Peyer's patch (tissue), 4 donors: ENCODE measurements at regions not wholly inside any gene's neighbourhood (a gene's known extent, or its start where the extent isn't known, plus 50 kb on each side); places are given as distances from the start of the nearest gene placed in this dataset.

Experiments
- DNase-seq, 3 donors: peaks; one replicate each; pipeline ENCODE4 v3.0.0-alpha.2; 2017 to 2019
- H3K27ac ChIP-seq, 4 donors: fragments of 200-600 bp; sonication (generic); one replicate each; pipeline ENCODE4 v1.5.1; 2016 to 2019
- H3K27me3 ChIP-seq, 2 donors: fragments of 200-600 bp; sonication (generic); one replicate each; pipeline ENCODE4 v1.5.1; 2019
- H3K36me3 ChIP-seq, 3 donors: fragments of 200-600 bp; sonication (generic); one replicate each; pipeline ENCODE4 v1.5.1; 2016 to 2019
- H3K4me1 ChIP-seq, 4 donors: fragments of 200-600 bp; sonication (generic); one replicate each; pipeline ENCODE4 v1.5.1; 2016 to 2019
- H3K4me3 ChIP-seq, 4 donors: fragments of 200-600 bp; sonication (generic); 1 replicate in 3 of 4; 2 replicates in 1 of 4; pipeline ENCODE4 v1.5.1; 2016 to 2019; ENCODE audit warnings: mild to moderate bottlenecking in 1 of 4
- H3K9me3 ChIP-seq, 4 donors: fragments of 200-600 bp; sonication (generic); one replicate each; pipeline ENCODE4 v1.5.1; 2016 to 2019; ENCODE audit warnings: mild to moderate bottlenecking in 1 of 4
- POLR2A ChIP-seq, 2 donors: fragments of 450-650 bp; IDR thresholded peaks; one replicate each; pipeline ENCODE4 v1.5.1; 2017; ENCODE audit warnings: antibody characterized with exemption in 2 of 2, mild to moderate bottlenecking in 2 of 2, moderate library complexity in 2 of 2
- TF ChIP-seq, protein P1 (sequence below), 6 experiments: fragments of 450-650 bp in 4 of 6; fragments of 200-600 bp in 2 of 6; sonication (generic) in 1 of 6; IDR thresholded peaks; one replicate each; pipeline ENCODE4 v1.5.1; 2017 to 2019; ENCODE audit warnings: antibody characterized with exemption in 6 of 6, mild to moderate bottlenecking in 3 of 6, moderate library complexity in 1 of 6

DNA sequence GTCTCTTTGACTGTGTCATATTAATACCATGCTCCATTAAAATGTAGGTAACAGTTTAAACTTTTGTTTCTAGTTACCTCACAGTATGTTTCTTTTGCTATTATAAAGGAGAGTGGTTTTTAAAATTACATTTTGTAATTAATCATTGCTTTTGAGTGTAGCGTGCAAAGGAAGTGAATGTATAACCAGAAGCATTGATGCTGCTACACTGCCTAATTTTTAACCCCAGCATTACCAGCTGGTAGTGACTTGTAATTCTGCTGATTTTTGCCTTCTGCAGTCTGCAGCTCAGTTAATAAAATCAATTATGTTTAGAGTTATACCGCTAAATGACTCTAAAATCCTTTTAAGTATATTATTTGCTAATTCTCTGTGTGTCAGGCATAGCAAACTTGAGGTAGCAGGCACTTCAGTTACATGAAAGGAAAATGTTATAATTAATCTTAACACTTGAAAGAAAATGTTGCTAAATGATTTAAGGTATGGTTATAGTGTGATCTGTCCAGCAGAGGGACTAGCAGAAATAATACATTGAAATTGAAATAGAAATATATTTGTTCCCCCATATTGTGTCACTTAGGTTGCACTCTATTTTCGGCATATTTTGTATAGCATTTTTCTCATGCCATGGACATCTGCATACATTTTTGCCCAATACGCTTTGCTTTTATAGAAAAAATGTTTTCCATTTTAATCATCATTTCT is 388.5 kb downstream of the CNTNAP4 start:
- no peaks in the 10 kb centered on the region for H3K36me3 ChIP-seq
- TF ChIP-seq POLR2A (IDR thresholded peaks at IDR 0.05): no peak
- TF ChIP-seq, protein P1, sequence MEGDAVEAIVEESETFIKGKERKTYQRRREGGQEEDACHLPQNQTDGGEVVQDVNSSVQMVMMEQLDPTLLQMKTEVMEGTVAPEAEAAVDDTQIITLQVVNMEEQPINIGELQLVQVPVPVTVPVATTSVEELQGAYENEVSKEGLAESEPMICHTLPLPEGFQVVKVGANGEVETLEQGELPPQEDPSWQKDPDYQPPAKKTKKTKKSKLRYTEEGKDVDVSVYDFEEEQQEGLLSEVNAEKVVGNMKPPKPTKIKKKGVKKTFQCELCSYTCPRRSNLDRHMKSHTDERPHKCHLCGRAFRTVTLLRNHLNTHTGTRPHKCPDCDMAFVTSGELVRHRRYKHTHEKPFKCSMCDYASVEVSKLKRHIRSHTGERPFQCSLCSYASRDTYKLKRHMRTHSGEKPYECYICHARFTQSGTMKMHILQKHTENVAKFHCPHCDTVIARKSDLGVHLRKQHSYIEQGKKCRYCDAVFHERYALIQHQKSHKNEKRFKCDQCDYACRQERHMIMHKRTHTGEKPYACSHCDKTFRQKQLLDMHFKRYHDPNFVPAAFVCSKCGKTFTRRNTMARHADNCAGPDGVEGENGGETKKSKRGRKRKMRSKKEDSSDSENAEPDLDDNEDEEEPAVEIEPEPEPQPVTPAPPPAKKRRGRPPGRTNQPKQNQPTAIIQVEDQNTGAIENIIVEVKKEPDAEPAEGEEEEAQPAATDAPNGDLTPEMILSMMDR (IDR thresholded peaks at IDR 0.05): no peak
- DNase-seq: no peak
- H3K27me3 ChIP-seq: no peaks in the 10 kb centered on the region
- no peaks in the 10 kb centered on the region for H3K9me3 ChIP-seq
- no peaks in the 10 kb centered on the region for H3K4me1 ChIP-seq
- no peak overlapping the region for H3K27ac ChIP-seq
- H3K4me3 ChIP-seq: no peak overlapping the region

DNA sequence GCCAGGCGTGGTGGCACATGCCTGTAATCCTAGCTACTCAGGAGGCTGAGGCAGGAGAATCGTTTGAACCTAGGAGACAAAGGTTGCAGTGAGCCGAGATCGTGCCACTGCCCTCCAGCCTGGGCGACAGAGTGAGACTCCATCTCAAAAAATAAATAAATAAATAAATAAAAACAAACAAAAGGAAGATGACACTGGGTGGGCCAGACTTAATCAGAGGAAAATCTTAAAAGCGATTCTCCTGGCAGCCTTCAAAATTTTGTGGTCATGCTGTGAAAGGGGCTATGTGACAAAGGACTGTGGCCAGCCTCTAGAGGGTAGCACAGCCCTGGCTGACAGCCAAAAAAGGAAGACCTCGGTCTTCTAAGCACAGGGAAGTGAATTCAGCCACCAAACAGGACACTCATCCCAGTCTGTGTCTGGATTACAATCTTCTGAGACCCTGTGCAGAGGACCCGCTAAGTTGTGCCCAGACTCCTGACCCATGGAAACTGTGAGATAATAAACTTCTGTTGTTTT is 391.1 kb downstream of the CNTNAP4 start:
- Histone ChIP-seq H3K27ac (no peak overlapping the region), H3K4me1 (no peaks in the 10 kb centered on the region), H3K9me3 (no peaks in the 10 kb centered on the region), H3K36me3 (no peaks in the 10 kb centered on the region), H3K4me3 (no peak overlapping the region), H3K27me3 (no peaks in the 10 kb centered on the region)
- DNase-seq: no peak
- no peak for TF ChIP-seq POLR2A (IDR thresholded peaks at IDR 0.05)
- TF ChIP-seq, protein P1 (IDR thresholded peaks at IDR 0.05): no peak

DNA sequence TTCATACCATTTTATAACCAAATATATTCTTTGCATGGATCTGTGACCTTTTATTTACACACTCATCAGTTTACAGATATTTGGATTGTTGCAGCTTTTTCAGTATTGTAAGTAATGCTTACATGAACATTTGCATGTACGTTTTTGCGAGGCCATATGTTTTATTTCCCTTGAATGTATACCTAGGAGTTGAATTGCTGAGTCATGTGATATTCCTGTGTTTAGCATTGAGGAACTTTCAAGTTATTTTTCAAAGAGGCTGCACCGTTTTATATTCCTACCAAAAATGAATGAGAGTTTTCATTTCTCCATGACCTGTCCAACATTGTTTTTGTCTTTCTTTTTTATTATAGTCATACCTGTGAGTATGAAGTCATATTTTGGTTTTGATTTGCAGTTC is 392.1 kb downstream of the CNTNAP4 start:
- TF ChIP-seq, protein P1 (IDR thresholded peaks at IDR 0.05): no peak
- TF ChIP-seq POLR2A (IDR thresholded peaks at IDR 0.05): no peak
- Histone ChIP-seq H3K27me3 (no peaks in the 10 kb centered on the region), H3K4me3 (no peak overlapping the region), H3K4me1 (no peaks in the 10 kb centered on the region), H3K27ac (no peak overlapping the region), H3K9me3 (no peaks in the 10 kb centered on the region), H3K36me3 (no peaks in the 10 kb centered on the region)
- DNase-seq: no peak

DNA sequence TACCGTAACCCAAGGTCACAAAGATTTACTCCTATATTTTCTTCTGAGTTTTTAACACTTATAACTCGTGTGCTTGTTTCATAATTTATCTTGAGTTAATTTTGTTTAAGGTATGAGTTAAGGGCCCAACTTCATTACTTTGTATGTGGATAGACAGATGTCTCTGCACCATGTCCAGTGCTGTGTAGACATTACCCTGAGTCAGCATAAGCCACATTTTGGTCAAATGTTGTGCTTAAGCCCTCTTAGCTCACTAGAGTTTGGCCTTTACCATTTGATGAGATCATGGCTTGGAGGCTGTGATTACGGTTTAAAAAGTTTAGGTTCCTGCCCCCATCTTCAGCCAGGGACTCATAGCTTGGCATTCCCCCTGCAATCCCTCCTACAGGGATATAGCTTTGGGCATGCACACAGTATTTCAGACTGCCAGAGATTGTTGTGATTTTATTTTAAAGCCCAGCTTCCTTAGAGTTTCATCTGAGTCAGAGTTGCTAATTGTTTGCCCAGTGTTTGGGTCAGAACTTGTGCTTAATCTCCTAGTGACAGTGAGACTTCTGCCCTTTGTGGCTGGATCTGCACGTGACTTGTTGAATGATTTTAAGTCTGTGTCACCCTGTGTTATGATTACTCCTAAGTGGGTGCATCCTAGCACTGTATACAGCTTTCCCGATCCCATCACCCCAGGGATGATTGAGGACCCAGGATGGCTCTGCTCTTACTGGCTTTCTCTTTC is 393.1 kb downstream of the CNTNAP4 start:
- Histone ChIP-seq H3K27ac (no peak overlapping the region), H3K9me3 (no peaks in the 10 kb centered on the region), H3K4me1 (no peaks in the 10 kb centered on the region), H3K36me3 (no peaks in the 10 kb centered on the region), H3K27me3 (no peaks in the 10 kb centered on the region), H3K4me3 (no peak overlapping the region)
- no peak for DNase-seq
- TF ChIP-seq, protein P1 (IDR thresholded peaks at IDR 0.05): no peak
- no peak for TF ChIP-seq POLR2A (IDR thresholded peaks at IDR 0.05)

DNA sequence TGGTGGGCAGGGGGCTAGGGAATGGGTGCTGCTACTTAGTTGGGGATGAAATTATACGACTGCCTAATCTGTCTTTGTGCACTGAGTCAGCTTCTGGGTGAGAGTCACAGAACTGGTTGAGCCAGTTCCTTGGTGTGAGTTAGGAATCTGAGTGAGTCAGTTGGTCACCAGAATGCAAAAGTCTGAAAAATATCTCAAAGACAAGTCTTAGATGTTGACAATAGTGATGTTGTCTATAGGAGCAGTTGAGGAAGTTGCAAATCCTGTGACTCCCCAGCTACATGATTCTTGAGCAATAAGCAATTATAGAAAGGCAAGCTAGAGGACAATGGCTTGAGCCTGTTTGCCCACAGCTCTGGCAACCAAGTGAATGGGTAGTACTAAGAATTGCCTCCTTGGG is 399.2 kb downstream of the CNTNAP4 start:
- no peak overlapping the region for H3K4me3 ChIP-seq
- DNase-seq: no peak
- TF ChIP-seq, protein P1 (IDR thresholded peaks at IDR 0.05): no peak
- no peak for TF ChIP-seq POLR2A (IDR thresholded peaks at IDR 0.05)
- no peaks in the 10 kb centered on the region for H3K9me3 ChIP-seq
- no peak overlapping the region for H3K27ac ChIP-seq
- no peaks in the 10 kb centered on the region for H3K36me3 ChIP-seq
- H3K27me3 ChIP-seq: no peaks in the 10 kb centered on the region
- H3K4me1 ChIP-seq: no peaks in the 10 kb centered on the region
